ENCODE measurements at regions not wholly inside any gene's neighbourhood (a gene's known extent, or its start where the extent isn't known, plus 50 kb on each side); places are given as distances from the start of the nearest gene placed in this dataset.

- no peak for DNase-seq
These were observed 287.1 kb upstream of the SLITRK5 start for GRCh38 chr13:87384099-87384498.

GRCh38 chr13:87393358-87393757 is 277.8 kb upstream of the SLITRK5 start:
- DNase-seq, result no peak

GRCh38 chr13:87398047-87398446 is 273.1 kb upstream of the SLITRK5 start:
- no peak for DNase-seq

DNA sequence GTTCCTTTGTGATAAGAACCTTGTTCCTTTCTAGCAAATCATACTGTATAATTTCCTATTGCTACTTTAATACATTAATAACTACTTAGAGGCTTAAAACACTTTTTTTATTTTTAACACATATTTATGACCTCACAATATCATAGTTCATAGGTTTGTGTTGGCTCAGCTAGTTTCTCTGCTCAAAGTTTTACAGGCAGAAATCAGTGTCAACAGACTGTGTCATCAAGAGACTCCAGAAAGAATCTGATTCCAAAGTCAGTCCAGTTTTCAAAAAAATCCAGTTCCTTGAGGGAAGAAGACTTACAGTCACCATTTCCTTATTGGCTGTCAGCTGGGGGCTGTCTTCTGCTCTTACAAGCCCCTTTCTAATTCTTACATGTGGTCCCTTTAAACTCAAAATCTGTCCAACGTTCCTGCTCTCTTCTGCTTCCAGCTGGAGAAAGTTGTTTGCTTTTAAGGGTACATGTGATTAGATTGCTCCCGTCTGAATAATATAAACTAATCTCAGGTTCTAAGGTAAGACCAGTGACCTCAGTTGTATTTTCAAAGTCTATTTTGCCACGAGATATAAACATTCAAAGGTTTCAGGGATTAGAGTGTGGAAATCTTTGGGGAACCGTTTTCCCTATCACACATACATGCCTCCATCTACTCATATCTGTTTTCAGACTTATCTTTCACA is 267.3 kb upstream of the SLITRK5 start:
- DNase-seq, result no peak

GRCh38 chr13:87426742-87427141 is 244.4 kb upstream of the SLITRK5 start:
- DNase-seq, result no peak

DNA sequence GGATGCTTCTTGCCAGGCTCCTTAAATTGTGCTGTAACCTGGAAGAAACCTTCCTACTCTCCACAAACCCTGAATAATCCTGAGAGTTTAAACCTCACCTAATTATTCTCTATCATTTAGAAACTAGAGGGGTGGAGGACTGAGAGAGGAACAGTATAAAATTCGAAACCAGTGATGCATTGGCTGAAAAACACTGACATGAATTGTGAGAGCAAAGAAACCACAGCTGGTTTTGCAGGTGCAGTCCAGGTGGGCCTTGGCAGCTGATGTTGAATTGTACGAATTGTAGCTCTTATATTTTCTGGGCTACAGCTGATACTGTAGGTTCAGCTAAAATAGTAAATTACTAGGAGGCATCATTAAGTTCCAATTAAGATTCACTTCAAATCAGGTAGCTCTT is 227.0 kb upstream of the SLITRK5 start:
- no peak for DNase-seq

GRCh38 chr13:87452281-87452680 is 218.9 kb upstream of the SLITRK5 start:
- DNase-seq, result no peak

DNA sequence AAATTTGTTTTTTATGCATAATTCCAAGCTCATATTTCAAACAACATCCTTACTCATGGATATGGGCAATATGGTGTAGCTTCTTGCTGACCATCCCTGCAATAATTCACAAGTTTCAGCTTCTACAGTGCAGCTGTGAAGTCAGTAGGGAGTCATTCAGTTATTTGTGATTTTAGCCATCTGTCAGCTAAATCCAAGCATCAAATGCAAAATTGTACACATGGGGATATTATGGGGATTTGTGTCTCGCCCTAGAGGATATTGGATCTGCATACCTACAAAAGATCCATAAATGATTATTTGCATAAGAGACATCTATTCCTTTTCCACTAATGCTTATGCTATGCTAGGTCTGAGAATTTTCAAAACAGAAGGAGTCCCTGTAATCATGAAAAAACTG is 217.9 kb upstream of the SLITRK5 start:
- DNase-seq, result no peak

GRCh38 chr13:87459419-87459818 is 211.8 kb upstream of the SLITRK5 start:
- DNase-seq, result no peak

- DNase-seq, result no peak
These were observed 173.7 kb upstream of the SLITRK5 start for GRCh38 chr13:87497426-87497825.

DNA sequence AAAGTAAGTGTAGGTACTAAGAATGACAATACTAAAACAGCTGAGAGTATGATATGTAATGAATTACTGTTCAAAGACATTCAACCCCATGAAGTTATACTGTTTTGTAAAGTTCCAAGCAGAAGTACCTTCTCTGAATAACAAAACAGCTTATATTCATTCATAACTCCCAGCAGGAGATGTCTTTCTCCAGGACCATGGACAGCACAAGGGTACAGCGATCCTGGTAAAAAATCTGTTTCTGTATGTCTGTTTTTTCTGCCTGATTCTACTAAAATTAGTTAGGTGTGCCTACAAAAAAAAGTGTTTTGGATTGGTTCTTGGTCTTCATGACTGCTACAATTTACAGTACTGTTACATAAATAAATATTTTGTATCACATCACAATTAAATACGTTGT is 172.5 kb upstream of the SLITRK5 start:
- no peak for DNase-seq

DNA sequence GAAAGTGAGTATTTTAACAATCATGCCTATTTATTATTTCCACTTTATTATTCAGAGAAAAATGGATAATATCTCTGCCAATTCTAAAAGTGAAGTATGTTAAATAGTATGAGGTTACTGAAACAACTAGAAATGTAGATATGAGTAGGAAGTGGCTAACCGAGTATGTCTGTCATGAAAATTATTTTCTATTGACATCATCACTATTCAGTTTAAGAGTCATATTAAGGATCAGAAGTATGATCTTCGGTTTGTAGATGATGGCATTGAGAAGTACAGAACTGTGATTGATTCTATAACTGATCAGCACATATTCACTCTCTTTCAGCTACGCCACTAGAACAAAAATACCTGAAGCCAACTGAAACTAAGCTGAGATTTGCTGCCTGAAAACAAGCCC is 146.4 kb upstream of the SLITRK5 start:
- DNase-seq, result no peak

DNA sequence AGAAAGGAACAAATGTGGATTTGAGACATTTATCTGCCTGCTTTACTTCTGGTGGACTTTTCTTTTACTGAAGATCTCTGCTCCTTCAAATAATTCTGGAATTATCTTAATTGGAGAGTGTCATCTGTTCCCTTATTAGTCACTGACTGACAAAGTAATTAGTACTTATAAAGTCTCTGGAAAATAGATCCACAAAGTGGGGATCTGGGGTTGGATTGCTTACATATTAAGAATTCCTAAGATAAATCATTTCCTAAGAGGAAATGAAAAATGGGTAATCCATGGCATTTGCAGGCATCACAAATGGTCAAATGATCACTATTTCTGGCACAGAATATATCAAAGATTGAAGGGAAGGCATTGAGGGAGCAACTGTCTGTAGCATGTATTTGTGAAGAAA is 137.4 kb upstream of the SLITRK5 start:
- DNase-seq, result no peak

- no peak for DNase-seq
These were observed 135.3 kb upstream of the SLITRK5 start for GRCh38 chr13:87535911-87536310.

DNA sequence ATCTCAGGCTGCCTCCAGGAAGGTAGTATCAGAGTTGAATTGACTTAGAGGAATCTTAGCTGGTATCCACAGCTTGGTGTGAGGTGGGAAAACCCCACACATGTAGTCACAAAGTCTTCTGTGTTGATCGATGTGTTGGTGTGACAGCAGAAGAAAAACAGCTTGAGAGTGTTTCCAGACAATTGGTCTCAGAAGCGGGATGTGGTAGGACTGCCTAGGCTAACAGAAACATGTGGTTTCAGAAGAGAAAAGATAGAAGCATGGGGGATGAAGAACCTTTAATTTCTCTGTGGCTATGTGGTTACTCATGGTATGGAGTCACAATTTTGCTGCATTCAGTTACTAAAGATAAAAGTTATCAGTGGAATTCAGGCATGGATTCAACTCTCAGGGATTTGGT is 134.7 kb upstream of the SLITRK5 start:
- DNase-seq, result no peak

DNA sequence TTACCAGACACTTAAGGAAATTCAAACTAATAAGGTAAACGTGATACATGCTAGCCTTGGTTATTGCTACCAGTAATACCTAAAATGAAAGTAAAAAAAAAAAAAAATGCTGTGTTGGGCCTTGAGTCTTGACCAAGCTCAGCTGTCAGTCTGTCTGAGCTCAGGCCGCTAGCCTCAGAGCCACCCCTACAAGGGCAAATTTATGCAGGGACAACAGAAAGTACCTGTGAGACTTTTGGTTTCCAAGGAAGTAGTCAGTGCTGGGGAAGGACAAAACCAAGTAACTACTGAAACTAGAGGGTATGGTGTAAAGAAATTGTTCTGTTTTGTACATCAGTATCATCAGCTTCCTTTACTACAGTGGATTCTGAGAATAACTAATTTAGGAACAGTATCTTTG is 134.3 kb upstream of the SLITRK5 start:
- no peak for DNase-seq

- DNase-seq, result no peak
These were observed 133.2 kb upstream of the SLITRK5 start for GRCh38 chr13:87537951-87538350.

DNA sequence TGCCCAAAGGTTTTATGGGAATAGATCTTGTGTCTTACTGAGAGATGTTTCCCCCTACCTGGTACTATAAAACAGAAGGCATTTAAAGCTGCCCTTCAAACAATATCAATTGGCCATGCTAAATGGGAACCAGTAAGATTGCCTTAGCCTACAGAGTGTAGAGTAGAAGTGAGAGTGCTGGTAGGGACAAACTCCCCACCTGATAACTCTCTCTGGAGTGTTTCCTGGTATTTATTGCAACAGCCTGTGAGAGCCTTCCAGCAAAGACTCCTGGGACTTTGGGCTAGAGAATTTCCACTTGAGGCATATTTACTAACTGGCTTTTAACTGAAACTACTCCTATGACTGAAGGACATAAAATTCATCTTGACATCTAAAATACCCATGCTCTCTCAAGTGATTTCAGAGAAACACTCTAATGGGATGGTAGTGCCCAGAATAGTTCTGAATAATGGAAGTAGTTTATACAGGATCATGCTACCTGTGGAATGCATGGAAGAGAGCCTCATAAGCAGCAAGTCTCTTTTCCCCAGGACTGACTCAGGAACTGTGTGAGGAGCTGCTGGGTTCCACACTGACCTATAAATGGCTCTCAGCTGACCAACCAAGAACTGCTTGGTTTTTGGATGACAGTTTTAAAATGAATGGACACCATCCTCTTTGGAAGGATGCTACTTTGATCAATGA is 132.7 kb upstream of the SLITRK5 start:
- DNase-seq, result no peak

DNA sequence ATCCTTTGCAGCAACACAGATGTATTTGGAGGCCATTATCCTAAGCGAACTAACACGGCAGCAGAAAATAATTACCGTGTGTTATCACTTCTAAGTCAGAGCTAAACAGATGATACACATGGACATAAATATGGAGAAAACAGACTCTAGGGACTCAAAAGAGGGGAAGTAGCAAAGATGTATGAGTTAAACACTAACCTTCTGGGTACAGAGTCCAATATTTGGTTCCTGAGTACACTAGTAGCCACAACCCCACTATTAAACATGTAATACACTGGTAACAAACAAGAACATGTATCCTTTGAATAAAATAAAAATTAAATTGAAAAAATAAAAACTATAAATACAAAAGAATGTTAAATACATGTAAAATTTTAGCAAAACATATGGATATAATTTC is 118.0 kb upstream of the SLITRK5 start:
- DNase-seq, result no peak

DNA sequence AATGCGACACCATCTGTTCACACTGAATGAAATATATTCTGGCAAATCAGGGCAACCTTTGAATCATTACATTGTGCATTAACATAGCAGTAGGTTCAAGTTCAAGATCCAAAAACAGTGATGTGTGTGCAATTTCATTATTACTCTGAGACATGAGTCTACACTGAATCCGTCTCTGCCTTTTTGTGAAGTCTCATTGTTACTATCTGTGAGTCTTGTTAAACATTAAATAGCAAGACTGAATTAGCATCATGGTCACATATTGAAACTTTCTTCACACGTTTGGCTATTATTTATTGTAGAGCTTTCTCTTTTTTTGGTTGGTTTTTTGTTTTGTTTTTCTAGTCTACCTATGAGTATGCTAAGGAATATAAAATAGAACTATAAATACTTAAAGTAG is 117.1 kb upstream of the SLITRK5 start:
- no peak for DNase-seq

DNA sequence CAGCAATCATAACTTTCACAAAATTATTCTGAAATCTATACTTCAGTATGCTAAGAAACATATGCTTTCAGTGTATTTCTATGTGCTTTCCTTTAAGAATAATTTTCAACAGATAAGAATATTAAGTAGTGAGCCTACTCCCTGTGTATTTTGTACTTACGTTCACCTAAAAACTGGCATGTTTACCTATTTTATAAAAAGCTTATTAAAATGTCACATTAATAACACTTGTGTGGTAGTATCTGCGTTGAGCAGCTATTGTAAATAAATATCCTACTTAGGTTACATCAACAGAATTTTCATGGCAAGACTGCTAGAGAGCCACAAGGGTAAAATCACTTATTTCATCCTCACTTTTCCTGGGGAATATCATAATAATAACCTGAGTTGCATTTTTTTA is 113.4 kb upstream of the SLITRK5 start:
- DNase-seq, result no peak

DNA sequence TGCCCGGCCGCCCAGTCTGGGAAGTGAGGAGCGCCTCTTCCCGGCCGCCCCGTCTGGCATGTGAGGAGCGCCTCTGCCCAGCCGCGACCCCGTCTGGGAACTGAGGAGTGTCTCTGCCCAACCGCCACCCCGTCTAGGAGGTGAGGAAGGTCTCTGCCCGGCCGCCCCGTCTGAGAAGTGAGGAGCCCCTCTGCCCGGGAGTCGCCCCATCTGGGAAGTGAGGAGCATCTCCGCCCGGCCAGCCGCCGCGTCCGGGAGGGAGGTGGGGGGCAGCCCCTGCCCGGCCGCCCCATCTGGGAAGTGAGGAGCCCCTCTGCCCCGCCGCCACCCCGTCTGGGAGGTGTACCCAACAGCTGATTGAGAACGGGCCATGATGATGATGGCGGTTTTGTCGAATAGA is 109.6 kb upstream of the SLITRK5 start:
- peak in 1 of 4 experiments; percentile 0 for DNase-seq

- no peak for DNase-seq
These were observed 100.5 kb upstream of the SLITRK5 start for GRCh38 chr13:87570669-87571068.

- DNase-seq, result no peak
These were observed 88.8 kb upstream of the SLITRK5 start for GRCh38 chr13:87582399-87582798.

DNA sequence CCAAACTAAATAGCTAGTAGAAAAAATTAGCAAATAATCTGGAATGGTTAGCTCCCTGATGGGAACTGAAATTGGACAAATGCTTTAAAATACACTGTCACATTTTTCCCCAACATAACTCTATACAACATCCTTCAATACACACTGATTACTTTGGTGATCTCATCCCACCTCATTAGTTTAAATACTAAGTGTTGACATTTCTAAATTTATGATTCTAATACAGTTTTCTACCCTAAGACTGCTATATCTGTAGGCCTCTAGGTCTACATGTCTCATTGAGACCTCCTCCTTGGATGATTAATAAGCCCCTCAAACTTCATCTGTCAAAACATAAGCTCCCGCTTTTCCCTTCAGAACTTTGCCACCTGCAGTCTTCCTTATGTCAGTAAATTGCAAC is 80.7 kb upstream of the SLITRK5 start:
- DNase-seq, result no peak

Measured in activated naive CD4-positive, alpha-beta T cell (primary cell).